ENCODE measurements at regions not wholly inside any gene's neighbourhood (a gene's known extent, or its start where the extent isn't known, plus 50 kb on each side); places are given as distances from the start of the nearest gene placed in this dataset.
"Not testable (repeated sequence)": the region's sequence is repeated elsewhere in the genome, so short reads cannot be mapped to it uniquely, and the experiment has no call there.

- H3K9ac ChIP-seq, result no peak overlapping the region
- H3K4me3 ChIP-seq (IDR thresholded peaks at IDR 0.05; ENCODE audit: insufficient read depth, low read depth, low read length), result no peak overlapping the region
- TF ChIP-seq CTCF (conservative IDR thresholded peaks at IDR 0.05; ENCODE audit: low read depth, low read length), result no peak
- no peaks in the 10 kb centered on the region for H3K27me3 ChIP-seq (ENCODE audit: insufficient read depth, low read depth)
- no peak overlapping the region for H2AFZ ChIP-seq (ENCODE audit: low read depth)
- no peaks in the 10 kb centered on the region for H3K79me2 ChIP-seq (ENCODE audit: insufficient read depth, low read depth)
- no peaks in the 10 kb centered on the region for H3K4me1 ChIP-seq (ENCODE audit: low read depth, poor library complexity, severe bottlenecking)
- H3K27ac ChIP-seq, result no peak overlapping the region
- H3K4me2 ChIP-seq, result no peak overlapping the region
- no peaks in the 10 kb centered on the region for H3K36me3 ChIP-seq (ENCODE audit: insufficient read depth)
- no peaks in the 10 kb centered on the region for H4K20me1 ChIP-seq (ENCODE audit: insufficient read depth)
Measured at GRCh38 chr6:80411486-80411885, 305.0 kb downstream of the BCKDHB start.

GRCh38 chr6:80407976-80408375 is 301.5 kb downstream of the BCKDHB start:
- not testable (repeated sequence) for H3K4me2 ChIP-seq; H2AFZ ChIP-seq (ENCODE audit: low read depth); H3K27ac ChIP-seq; H3K4me3 ChIP-seq (IDR thresholded peaks at IDR 0.05; ENCODE audit: insufficient read depth, low read depth, low read length); H3K4me1 ChIP-seq (ENCODE audit: low read depth, poor library complexity, severe bottlenecking); H4K20me1 ChIP-seq (ENCODE audit: insufficient read depth); H3K79me2 ChIP-seq (ENCODE audit: insufficient read depth, low read depth); H3K27me3 ChIP-seq (ENCODE audit: insufficient read depth, low read depth); H3K36me3 ChIP-seq (ENCODE audit: insufficient read depth); H3K9ac ChIP-seq

- Histone ChIP-seq H3K36me3 (ENCODE audit: insufficient read depth) (no peaks in the 10 kb centered on the region), H3K27me3 (ENCODE audit: insufficient read depth, low read depth) (no peaks in the 10 kb centered on the region), H3K9ac (no peak overlapping the region), H3K4me3 (IDR thresholded peaks at IDR 0.05; ENCODE audit: insufficient read depth, low read depth, low read length) (no peak overlapping the region), H3K79me2 (ENCODE audit: insufficient read depth, low read depth) (no peaks in the 10 kb centered on the region), H4K20me1 (ENCODE audit: insufficient read depth) (no peaks in the 10 kb centered on the region), H2AFZ (ENCODE audit: low read depth) (no peak overlapping the region), H3K4me1 (ENCODE audit: low read depth, poor library complexity, severe bottlenecking) (no peaks in the 10 kb centered on the region), H3K4me2 (no peak overlapping the region), H3K27ac (no peak overlapping the region)
- TF ChIP-seq CTCF (conservative IDR thresholded peaks at IDR 0.05; ENCODE audit: low read depth, low read length), result no peak
Measured at GRCh38 chr6:80404889-80405288, 298.4 kb downstream of the BCKDHB start.

- H3K27ac ChIP-seq, result no peak overlapping the region
- H4K20me1 ChIP-seq (ENCODE audit: insufficient read depth), result no peaks in the 10 kb centered on the region
- H3K4me3 ChIP-seq (IDR thresholded peaks at IDR 0.05; ENCODE audit: insufficient read depth, low read depth, low read length), result no peak overlapping the region
- H3K79me2 ChIP-seq (ENCODE audit: insufficient read depth, low read depth), result no peaks in the 10 kb centered on the region
- H3K4me1 ChIP-seq (ENCODE audit: low read depth, poor library complexity, severe bottlenecking), result no peaks in the 10 kb centered on the region
- no peaks in the 10 kb centered on the region for H3K27me3 ChIP-seq (ENCODE audit: insufficient read depth, low read depth)
- no peak for TF ChIP-seq CTCF (conservative IDR thresholded peaks at IDR 0.05; ENCODE audit: low read depth, low read length)
- H2AFZ ChIP-seq (ENCODE audit: low read depth), result no peak overlapping the region
- no peaks in the 10 kb centered on the region for H3K36me3 ChIP-seq (ENCODE audit: insufficient read depth)
- no peak overlapping the region for H3K9ac ChIP-seq
- H3K4me2 ChIP-seq, result no peak overlapping the region
Measured at GRCh38 chr6:80403365-80403764, 296.9 kb downstream of the BCKDHB start.

DNA sequence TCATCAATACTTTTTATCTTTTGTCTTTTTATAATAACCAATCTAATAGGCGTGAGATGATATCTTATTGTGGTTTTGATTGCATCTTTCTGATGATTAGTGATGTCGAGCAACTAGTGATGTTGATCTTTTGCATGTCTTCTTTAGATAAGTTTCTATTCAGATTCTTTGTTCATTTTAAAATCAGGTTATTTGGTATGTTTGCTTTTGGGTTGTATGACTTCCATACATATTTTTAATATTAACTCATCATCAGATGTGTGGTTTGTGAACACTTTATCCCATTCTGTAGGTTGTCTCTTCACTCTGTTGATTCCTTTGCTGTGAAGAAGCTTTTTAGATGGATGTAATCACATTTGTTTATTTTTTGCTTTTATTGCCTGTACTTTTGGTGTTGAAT is 295.8 kb downstream of the BCKDHB start:
- H3K4me1 ChIP-seq (ENCODE audit: low read depth, poor library complexity, severe bottlenecking), result no peaks in the 10 kb centered on the region
- TF ChIP-seq CTCF (conservative IDR thresholded peaks at IDR 0.05; ENCODE audit: low read depth, low read length), result no peak
- H3K36me3 ChIP-seq (ENCODE audit: insufficient read depth), result no peaks in the 10 kb centered on the region
- H2AFZ ChIP-seq (ENCODE audit: low read depth), result no peak overlapping the region
- H3K27ac ChIP-seq, result no peak overlapping the region
- H3K4me2 ChIP-seq, result no peak overlapping the region
- H4K20me1 ChIP-seq (ENCODE audit: insufficient read depth), result no peaks in the 10 kb centered on the region
- no peaks in the 10 kb centered on the region for H3K79me2 ChIP-seq (ENCODE audit: insufficient read depth, low read depth)
- no peak overlapping the region for H3K4me3 ChIP-seq (IDR thresholded peaks at IDR 0.05; ENCODE audit: insufficient read depth, low read depth, low read length)
- no peaks in the 10 kb centered on the region for H3K27me3 ChIP-seq (ENCODE audit: insufficient read depth, low read depth)
- no peak overlapping the region for H3K9ac ChIP-seq
